22Rv1 (cell line): ENCODE measurements at regions not wholly inside any gene's neighbourhood (a gene's known extent, or its start where the extent isn't known, plus 50 kb on each side); places are given as distances from the start of the nearest gene placed in this dataset.

Experiments
- ZFX ChIP-seq: fragments of 450-650 bp; IDR thresholded peaks from 2 replicates; pipeline ENCODE4 v1.6.1; 2017; ENCODE audit warnings: antibody characterized with exemption, borderline replicate concordance
- TF ChIP-seq, protein P1 (sequence below): fragments of 450-650 bp; IDR thresholded peaks from 2 replicates; pipeline ENCODE4 v1.5.1; 2017; ENCODE audit warnings: mild to moderate bottlenecking

DNA sequence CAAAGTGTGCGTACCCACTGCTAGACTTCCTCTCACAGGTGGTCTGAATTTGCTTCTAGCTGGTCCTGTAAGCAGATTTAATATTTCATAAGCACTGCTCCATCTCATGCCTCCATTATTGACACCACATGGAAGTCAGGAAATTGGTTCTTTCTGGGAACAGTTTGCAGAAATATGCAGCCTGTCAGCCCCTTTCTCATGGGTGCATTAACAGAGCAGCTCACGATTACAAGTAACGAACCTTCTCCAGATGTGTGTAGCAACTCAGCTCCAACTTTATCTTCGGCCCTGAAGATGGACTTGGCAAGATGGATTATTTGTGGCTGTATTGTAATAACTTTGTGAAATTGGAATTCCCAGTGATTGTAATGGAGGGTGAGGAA is 214.5 kb upstream of the DDHD1 start:
- TF ChIP-seq, protein P1, sequence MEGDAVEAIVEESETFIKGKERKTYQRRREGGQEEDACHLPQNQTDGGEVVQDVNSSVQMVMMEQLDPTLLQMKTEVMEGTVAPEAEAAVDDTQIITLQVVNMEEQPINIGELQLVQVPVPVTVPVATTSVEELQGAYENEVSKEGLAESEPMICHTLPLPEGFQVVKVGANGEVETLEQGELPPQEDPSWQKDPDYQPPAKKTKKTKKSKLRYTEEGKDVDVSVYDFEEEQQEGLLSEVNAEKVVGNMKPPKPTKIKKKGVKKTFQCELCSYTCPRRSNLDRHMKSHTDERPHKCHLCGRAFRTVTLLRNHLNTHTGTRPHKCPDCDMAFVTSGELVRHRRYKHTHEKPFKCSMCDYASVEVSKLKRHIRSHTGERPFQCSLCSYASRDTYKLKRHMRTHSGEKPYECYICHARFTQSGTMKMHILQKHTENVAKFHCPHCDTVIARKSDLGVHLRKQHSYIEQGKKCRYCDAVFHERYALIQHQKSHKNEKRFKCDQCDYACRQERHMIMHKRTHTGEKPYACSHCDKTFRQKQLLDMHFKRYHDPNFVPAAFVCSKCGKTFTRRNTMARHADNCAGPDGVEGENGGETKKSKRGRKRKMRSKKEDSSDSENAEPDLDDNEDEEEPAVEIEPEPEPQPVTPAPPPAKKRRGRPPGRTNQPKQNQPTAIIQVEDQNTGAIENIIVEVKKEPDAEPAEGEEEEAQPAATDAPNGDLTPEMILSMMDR: no peak
- no peak for TF ChIP-seq ZFX
